NCI-H128 (cell line): ENCODE measurements at regions not wholly inside any gene's neighbourhood (a gene's known extent, or its start where the extent isn't known, plus 50 kb on each side); places are given as distances from the start of the nearest gene placed in this dataset.

ENCODE experiments used
- DNase-seq: peaks from one replicate; lab custom pipeline; 2025; ENCODE audit not compliant: unreplicated experiment; lab: John Stamatoyannopoulos, UW

DNA sequence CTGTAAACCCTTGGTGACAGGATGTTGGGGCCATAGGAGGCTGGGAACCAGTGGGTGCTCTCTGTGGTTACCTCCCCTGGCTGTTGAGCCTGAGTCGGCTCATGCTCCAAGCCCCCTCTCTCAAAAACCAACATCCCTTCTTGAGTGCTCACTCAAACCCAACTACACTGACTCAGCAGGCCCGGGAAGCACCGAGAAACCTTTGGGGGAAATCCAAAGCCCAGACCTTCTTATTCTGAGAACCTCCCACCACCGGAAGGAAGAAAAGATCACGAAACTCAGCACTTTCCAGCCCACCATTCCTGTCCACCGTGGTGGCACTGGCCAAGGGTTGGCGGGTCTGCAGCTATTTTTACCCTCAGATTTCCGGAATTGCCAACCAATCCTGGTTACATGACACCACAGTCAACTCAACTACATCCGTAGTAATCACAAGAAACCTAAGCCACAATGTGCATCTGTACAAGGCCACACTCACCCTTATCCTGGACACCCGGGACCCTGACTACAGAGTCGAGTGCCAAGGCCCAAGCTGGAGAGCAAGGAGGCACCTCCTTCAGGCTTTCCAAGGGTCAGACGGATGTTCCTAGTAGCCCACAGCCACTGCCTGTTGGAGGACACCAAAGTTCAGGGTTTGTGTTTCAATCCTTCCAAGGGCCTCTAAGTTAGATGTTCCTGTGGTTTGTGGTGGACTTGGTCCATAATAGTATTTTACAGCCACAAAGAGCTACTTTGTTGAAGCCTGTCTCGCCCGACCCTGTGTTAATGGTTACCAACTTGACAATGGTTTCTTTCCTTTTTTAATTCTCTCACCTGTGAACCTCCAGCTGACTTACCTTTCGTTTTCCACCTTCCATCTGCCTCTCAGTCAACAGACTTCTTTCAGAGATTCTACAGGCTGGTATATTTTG lies 317.0 kb downstream of the CDC5L start:
- DNase-seq = no peak

DNA sequence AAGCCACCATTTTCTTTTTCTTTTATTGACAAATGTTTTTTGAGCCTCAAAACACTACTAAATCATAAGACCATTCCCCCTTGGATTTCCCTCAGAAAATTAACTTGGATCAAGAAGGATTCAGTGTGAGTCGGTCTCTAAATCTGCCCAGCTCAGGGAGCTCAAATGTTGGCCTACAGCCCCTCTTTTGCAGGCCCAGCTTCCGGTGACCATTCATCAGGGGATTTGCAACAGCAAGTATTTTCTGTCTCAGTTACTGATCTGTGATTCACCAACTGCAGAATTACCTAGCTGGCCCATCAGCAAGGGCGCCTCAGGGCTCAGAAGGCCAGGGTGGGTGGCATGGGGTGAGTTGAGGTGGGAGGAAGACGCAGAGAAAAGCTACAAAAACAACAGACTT lies 318.1 kb downstream of the CDC5L start:
- DNase-seq = no peak

DNA sequence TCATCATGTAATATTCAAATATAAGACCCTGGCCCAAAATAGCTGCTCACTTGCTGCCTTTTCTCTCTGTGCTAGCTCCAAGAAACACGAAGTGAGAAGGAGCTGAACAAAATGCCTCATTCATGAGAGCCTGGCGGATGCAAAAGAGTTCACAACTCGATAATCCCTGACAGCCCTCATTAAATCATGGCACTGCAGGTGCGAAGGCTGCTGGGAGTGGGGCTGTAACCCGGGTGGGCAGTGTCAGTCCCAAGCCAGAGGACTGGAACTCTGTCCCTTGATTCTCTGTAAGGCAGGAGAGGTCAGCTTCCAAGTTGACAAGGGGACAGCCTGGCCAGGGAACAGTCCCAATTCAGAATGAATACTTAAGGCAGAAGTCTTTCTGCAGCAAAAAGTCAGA lies 318.5 kb downstream of the CDC5L start:
- no peak for DNase-seq

DNA sequence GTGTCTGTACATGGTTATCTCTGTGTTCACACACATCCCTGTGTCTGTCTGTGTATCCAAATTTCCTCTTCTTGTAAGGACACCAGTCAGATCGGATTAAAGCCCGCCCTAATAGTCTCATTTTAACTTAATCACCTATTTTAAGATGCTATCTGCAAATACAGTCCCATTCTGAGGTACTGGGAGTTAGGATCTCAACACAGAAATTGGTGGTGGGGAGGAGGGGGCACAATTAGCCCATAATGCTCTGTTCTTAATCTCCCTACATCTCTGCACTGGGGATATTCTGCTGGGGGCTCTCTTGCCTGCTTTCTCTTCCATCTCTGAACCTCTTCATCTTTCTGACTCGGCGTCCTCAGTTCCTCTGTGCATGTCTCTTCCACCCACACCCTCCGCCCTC lies 320.7 kb downstream of the CDC5L start:
- no peak for DNase-seq

- DNase-seq = no peak
These were observed 325.0 kb downstream of the CDC5L start for GRCh38 chr6:44712353-44713111.

- no peak for DNase-seq
These were observed 327.7 kb downstream of the CDC5L start for GRCh38 chr6:44715188-44715587.

DNA sequence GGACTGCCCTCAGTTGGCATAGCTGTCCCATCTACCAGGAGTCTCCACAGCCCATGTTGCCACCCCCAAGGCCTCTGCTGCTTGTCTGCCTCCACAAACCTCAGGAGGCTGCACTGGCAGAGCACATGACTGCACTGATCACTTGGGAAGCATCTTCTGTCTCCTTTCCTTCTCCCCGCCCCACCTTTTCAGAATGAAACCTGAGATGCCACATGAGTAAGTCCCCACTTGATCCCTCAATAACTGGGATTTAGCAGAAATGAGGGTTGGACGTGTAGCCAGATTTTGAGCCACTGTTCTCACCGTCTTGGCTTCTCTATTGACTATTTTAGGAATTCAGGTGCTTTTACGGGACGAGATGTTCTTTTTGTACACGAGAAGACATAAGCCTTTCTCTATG lies 328.4 kb downstream of the CDC5L start:
- DNase-seq = no peak

GRCh38 chr6:44717431-44717830 lies 329.9 kb downstream of the CDC5L start:
- DNase-seq = no peak

DNA sequence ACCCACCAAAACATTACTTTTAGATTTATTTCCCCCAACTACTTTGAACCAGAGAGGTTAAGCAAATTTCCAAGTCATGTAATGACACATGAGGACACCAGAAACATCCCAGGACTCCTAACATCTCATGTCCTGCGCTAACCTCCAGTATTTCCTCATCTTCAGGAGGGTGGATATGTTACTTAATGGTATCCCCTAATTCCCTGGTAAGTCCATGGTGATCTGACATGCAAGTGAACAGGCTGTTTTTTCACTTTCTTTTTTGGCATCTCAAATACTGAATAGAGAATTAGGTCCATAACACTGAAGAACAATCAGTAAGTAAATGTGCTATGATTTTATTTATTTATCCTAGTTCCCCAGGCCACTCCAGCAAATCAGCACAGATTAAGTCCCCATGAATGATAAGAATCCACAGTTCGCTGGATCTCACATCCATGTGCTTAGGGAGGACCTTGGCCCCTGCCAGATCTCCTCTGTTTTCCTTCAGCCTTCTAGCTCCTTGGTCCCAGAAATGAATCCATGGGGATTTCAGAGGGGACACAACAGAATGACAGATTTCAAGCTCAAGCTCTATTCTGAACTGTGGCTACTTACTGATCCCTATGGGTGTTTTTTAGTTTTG lies 334.6 kb downstream of the CDC5L start:
- DNase-seq = no peak

DNA sequence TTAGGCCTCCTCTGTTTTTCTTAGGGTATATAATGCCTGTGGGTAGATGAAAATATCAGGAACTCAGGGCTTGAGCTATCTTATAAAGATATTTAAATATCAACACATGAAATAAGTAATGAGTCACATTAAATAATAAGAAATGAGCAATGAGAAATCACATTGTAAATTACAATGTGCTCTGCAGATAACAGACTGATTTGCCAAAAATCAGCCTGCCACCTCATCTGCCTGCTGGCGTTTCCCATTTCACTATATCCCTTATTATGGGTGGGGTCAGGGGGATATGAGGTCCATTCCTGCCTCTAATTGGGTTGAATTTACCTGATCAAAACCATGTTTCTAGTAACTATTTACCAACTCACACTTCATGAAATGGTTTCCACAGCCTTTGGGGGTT lies 335.2 kb downstream of the CDC5L start:
- no peak for DNase-seq

DNA sequence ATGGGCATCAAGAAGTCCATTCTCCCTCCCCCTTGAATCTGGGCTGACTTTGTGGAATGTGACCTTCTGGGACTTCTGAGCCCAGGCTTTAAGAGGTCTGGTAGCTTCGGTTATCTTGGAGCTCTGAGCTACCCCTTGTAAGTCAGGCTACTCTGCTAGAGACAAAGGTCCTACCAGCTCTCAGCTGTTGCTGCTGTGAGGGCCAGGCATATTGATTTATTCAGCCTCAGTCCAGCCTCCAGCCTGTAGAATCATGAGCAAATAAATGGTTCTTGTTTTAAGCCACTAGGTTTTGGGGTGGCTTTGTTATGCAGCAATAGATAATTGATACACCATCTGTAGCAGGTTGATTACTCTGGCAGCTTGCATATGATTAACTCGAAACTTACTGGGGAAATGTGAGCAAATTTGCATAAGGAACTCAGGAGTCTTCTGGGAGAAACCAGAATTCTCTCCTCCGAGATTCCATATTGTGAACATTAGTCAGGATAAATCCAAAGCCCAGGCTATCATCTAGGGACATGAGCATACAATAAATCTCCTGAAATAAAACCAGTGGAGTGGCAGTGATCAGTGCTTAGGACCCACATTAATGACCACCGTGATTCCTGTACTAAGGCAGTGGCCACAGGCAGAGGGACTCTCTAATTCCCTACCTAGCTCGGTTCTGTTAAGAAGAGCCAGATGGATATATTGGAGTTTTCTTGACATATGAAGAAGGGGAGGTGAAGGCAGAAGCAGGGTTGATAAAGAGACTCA lies 336.1 kb downstream of the CDC5L start:
- no peak for DNase-seq

DNA sequence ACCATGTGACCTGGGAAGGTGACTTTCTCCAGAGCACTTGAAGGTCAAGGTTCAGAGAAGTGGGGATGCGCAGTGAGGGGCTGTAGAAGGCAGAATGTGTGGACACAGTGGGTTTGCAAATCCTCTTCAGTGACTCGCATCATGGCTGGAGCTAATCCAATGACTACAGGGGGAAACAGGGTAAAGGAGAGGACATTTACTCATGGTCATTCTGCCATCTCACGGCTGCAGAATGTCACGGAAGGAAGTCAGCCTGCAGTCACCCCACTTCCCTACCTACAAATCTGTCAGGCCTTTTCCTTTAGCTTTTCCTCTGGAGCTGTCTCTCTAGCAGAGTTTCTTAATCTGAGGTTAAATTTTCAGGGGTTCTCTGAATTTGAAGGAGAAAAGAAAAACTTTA lies 337.6 kb downstream of the CDC5L start:
- DNase-seq = no peak

GRCh38 chr6:44727651-44728630 lies 340.4 kb downstream of the CDC5L start:
- DNase-seq = no peak

GRCh38 chr6:44730771-44731391 lies 343.4 kb downstream of the CDC5L start:
- no peak for DNase-seq

DNA sequence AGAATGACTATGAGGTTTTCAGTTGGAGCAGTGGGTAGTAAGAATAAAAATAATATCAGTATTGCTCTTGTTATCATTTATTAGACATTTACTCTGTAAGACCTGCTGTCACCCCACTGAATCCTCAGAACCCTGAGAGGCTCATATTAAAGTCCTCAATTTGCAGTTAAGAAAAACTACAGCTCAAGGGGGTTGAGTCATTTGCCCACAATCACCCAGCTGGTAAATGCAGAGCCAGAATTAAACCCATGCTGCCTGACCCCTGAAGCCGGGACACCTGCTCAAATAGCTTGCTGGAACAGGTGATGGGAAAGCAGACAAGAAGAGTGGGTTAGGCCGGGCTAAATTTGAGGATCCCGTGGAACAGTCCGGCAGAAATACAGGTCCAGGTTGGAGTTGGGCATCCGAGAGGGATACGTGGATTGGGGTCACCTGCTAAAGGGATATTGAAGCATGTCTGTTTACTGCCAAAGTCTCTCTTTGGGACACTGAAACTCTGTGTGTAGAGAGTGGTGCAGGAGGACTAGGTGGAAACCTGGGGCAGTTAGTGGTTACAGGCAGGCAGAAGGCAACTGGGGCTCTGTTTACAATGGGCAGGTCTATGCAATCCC lies 344.1 kb downstream of the CDC5L start:
- DNase-seq = no peak

- no peak for DNase-seq
These were observed 344.7 kb downstream of the CDC5L start for GRCh38 chr6:44732243-44732642.

- no peak for DNase-seq
These were observed 345.6 kb downstream of the CDC5L start for GRCh38 chr6:44733126-44733525.

GRCh38 chr6:44733868-44734267 lies 346.4 kb downstream of the CDC5L start:
- no peak for DNase-seq
